K562 (cell line): ENCODE measurements at regions not wholly inside any gene's neighbourhood (a gene's known extent, or its start where the extent isn't known, plus 50 kb on each side); places are given as distances from the start of the nearest gene placed in this dataset.

ENCODE experiments used
- ATAC-seq: fragments of 200-7000 bp; cut with Tn5 transposase; 3 replicates; pipeline ENCODE4 v1.9.1; 2020; ENCODE audit warnings: moderate library complexity
- BruUV-seq: library from RNA; stranded (reverse); fragments of 400-500 nt; replicated peaks from 2 replicates; lab custom pipeline; 2021; lab: Mats Ljungman, UMichigan
- CTCF ChIA-PET: fragments of 300-600 bp; formaldehyde crosslinking; extraction: SDS; loops from one replicate; lab custom pipeline; 2021; ENCODE audit warnings: low intra/inter-chr PET ratio; lab: Yijun Ruan, JAX
- POLR2A ChIA-PET: fragments of 300-600, 350-650 bp; sonication (Branson Sonifier 250); formaldehyde crosslinking; extraction: SDS; loops from one replicate; lab custom pipeline; 2021; ENCODE audit warnings: antibody characterized with exemption, inconsistent platforms; lab: Yijun Ruan, JAX
- DNase-seq, 4 experiments: peaks; one replicate each; pipeline versions ENCODE4 v3.0.0 to v3.0.0-alpha.2; 2011 to 2018; ENCODE audit warnings: low spot score in 3 of 4, mixed read lengths in 3 of 4; ENCODE audit errors: extremely low read depth in 1 of 4
- FAIRE-seq: peaks from 2 replicates; lab custom pipeline; 2011; peaks lifted over from hg19 to GRCh38; lab: Jason Lieb, UNC
- H2AFZ ChIP-seq: 2 replicates; pipeline ENCODE4 v1.6.0; 2011; ENCODE audit warnings: low read depth, low read length, control low read depth, inconsistent platforms
- H3K27ac ChIP-seq: fragments of 200-600 bp; 3 replicates; pipeline ENCODE4 v1.8.0; 2011; ENCODE audit warnings: low read depth, mild to moderate bottlenecking, control low read depth, inconsistent platforms, low read length, moderate library complexity, mixed read lengths; ENCODE audit errors: extremely low read depth
- H3K27me3 ChIP-seq, 2 experiments: fragments of 300-600 bp in 1 of 2; 2 replicates in 1 of 2; 3 replicates in 1 of 2; pipeline versions ENCODE4 v1.6.0 to v1.8.0; 2011; ENCODE audit warnings: inconsistent platforms in 2 of 2, low read length in 2 of 2, mild to moderate bottlenecking in 1 of 2, mixed read lengths in 1 of 2, moderate library complexity in 1 of 2; ENCODE audit not compliant: control insufficient read depth in 2 of 2, insufficient read depth in 2 of 2
- H3K36me3 ChIP-seq: fragments of 300-600 bp; 3 replicates; pipeline ENCODE4 v1.8.0; 2011; ENCODE audit warnings: mild to moderate bottlenecking, low read length, inconsistent platforms; ENCODE audit not compliant: control insufficient read depth, insufficient read depth
- H3K4me1 ChIP-seq, 2 experiments: fragments of 200-600 bp in 1 of 2; replicated peaks in 1 of 2; 2 replicates in 1 of 2; 3 replicates in 1 of 2; pipeline versions ENCODE4 v1.5.1 to v1.8.0; 2011; ENCODE audit warnings: inconsistent platforms in 2 of 2, low read length in 2 of 2, mild to moderate bottlenecking in 1 of 2, mixed read lengths in 1 of 2, moderate library complexity in 1 of 2; ENCODE audit not compliant: control insufficient read depth in 2 of 2, insufficient read depth in 2 of 2
- H3K4me2 ChIP-seq: 2 replicates; pipeline ENCODE4 v1.6.1; 2011; ENCODE audit warnings: low read length, control low read depth, inconsistent platforms, mixed read lengths; ENCODE audit not compliant: insufficient read depth
- H3K4me3 ChIP-seq: fragments of 200-600 bp; sonication (generic), shearing (Covaris generic); 2 replicates; pipeline ENCODE4 v1.5.1; 2016; ENCODE audit warnings: control low read depth, inconsistent platforms
- H3K79me2 ChIP-seq: fragments of 200-600 bp; 3 replicates; pipeline ENCODE4 v1.8.0; 2011; ENCODE audit warnings: low read length, inconsistent platforms; ENCODE audit not compliant: control insufficient read depth, insufficient read depth
- H3K9ac ChIP-seq, 2 experiments: 2 replicates each; pipeline versions ENCODE4 v1.6.0 to v1.6.1; 2011; ENCODE audit warnings: low read depth in 2 of 2, low read length in 2 of 2, control low read depth in 1 of 2, inconsistent platforms in 1 of 2, mild to moderate bottlenecking in 1 of 2, mixed read lengths in 1 of 2; ENCODE audit not compliant: insufficient read depth in 1 of 2
- H3K9me1 ChIP-seq: one replicate; pipeline ENCODE4 v1.6.0; 2011; ENCODE audit warnings: inconsistent platforms, mild to moderate bottlenecking, low read length, moderate library complexity; ENCODE audit not compliant: control insufficient read depth, insufficient read depth
- H3K9me3 ChIP-seq: replicated peaks from 2 replicates; pipeline ENCODE4 v1.5.1; 2011; ENCODE audit warnings: low read depth, low read length, inconsistent platforms; ENCODE audit not compliant: control insufficient read depth, insufficient read depth
- H4K20me1 ChIP-seq: replicated peaks from 2 replicates; pipeline ENCODE4 v1.6.1; 2011; ENCODE audit warnings: low read length, inconsistent platforms, mixed read lengths; ENCODE audit not compliant: control insufficient read depth, insufficient read depth
- CREB1 ChIP-seq, 2 experiments: sonication (generic) in 1 of 2; formaldehyde crosslinking in 1 of 2; IDR thresholded peaks; 2 replicates each; pipeline versions ENCODE4 v1.6.1 to v1.8.0; 2012 to 2022; ENCODE audit warnings: inconsistent platforms in 1 of 2, mild to moderate bottlenecking in 1 of 2, missing genetic modification reagents in 1 of 2, moderate library complexity in 1 of 2
- DDX20 ChIP-seq: fragments of 450-650 bp; IDR thresholded peaks from 2 replicates; pipeline ENCODE4 v1.6.1; 2016; ENCODE audit warnings: missing genetic modification characterization, low read depth, mild to moderate bottlenecking, missing compliant biosample characterization, moderate library complexity
- EGR1 ChIP-seq: fragments of 450-650 bp; conservative IDR thresholded peaks from 2 replicates; pipeline ENCODE4 v1.6.1; 2017; ENCODE audit warnings: mild to moderate bottlenecking
- ID3 ChIP-seq, 2 experiments: fragments of 250-450 bp in 1 of 2; fragments of 450-650 bp in 1 of 2; sonication (Bioruptor Pico) in 1 of 2; IDR thresholded peaks; 2 replicates each; pipeline versions ENCODE4 v1.6.1 to v1.8.0; 2016 to 2021; ENCODE audit warnings: mild to moderate bottlenecking in 2 of 2, moderate library complexity in 2 of 2, missing compliant biosample characterization in 1 of 2, missing genetic modification characterization in 1 of 2
- KAT8 ChIP-seq: fragments of 450-650 bp; IDR thresholded peaks from 2 replicates; pipeline ENCODE4 v1.6.1; 2016; ENCODE audit warnings: low read depth, mild to moderate bottlenecking
- MBD1 ChIP-seq: fragments of 250-450 bp; sonication (Bioruptor Pico); IDR thresholded peaks from 2 replicates; pipeline ENCODE4 v1.8.0; 2022; ENCODE audit warnings: inconsistent platforms
- PRMT5 ChIP-seq: sonication (generic); formaldehyde crosslinking; IDR thresholded peaks from 2 replicates; pipeline ENCODE4 v1.5.0; 2020; ENCODE audit warnings: missing genetic modification reagents
- ZNF407 ChIP-seq: fragments of 450-650 bp; IDR thresholded peaks from 2 replicates; pipeline ENCODE4 v1.6.1; 2016; ENCODE audit warnings: low read depth
- ZNF780A ChIP-seq: fragments of 250-450 bp; sonication (Bioruptor Pico); IDR thresholded peaks from 2 replicates; pipeline ENCODE4 v1.5.0; 2021; ENCODE audit warnings: mild to moderate bottlenecking
- WGBS: fragments of 100-300 bp; shearing (Covaris generic); methylation state at CpG from one replicate; pipeline ENCODE4 v1.1.6; 2016; ENCODE audit warnings: low coverage, mixed read lengths; ENCODE audit not compliant: insufficient coverage; ENCODE audit errors: missing lambda C conversion rate; 5-methylcytosine and 5-hydroxymethylcytosine counted together
- in situ Hi-C: fragments of 300-500 bp; cut with MboI; formaldehyde crosslinking; loops from 4 replicates; pipeline ENCODE4 v1.15.0; 2018; ENCODE audit warnings: inconsistent platforms, mixed read lengths
- intact Hi-C: fragments of 100-400 bp; cut with micrococcal nuclease; formaldehyde crosslinking; loops from 2 replicates; pipeline ENCODE4 v1.14.2; 2022

- WGBS, result 0% methylated on average over 1 of the region's 3 CpGs
- POLR2A ChIA-PET, result no interaction called here
- in situ Hi-C loops, result no loop called here
These were observed 352.5 kb upstream of the NBEA start for GRCh38 chr13:34589581-34589980.

More at GRCh38 chr13:34589581-34589980, 352.5 kb upstream of the NBEA start:
- ATAC-seq, result no peak
- Histone ChIP-seq H3K9me1 (no peaks in the 10 kb centered on the region), H3K4me3 (no peak overlapping the region), H2AFZ (no peak overlapping the region), H3K4me2 (no peak overlapping the region), H3K36me3 (no peaks in the 10 kb centered on the region), H3K27me3 (no peaks in the 10 kb centered on the region), H3K9me3 (no peaks in the 10 kb centered on the region), H3K4me1 (no peaks in the 10 kb centered on the region), H4K20me1 (no peaks in the 10 kb centered on the region), H3K9ac (no peak overlapping the region), H3K27ac (no peak overlapping the region), H3K79me2 (no peaks in the 10 kb centered on the region)
- BruUV-seq, result no TSS peak
- TF ChIP-seq ZNF780A (CRISPR knock-in tag) (no peak), DDX20 (tag) (no peak), MBD1 (CRISPR knock-in tag) (no peak), EGR1 (no peak), ID3 (CRISPR knock-in tag; IDR thresholded peaks at IDR 0.05) (no peak), ID3 (tag; IDR thresholded peaks at IDR 0.05) (no peak), PRMT5 (no peak), CREB1 (IDR thresholded peaks at IDR 0.05) (no peak), CREB1 (CRISPR knock-in tag; IDR thresholded peaks at IDR 0.05) (no peak), KAT8 (no peak), ZNF407 (no peak)
- FAIRE-seq, result no peak
- CTCF ChIA-PET, result no interaction called here
- no peak for DNase-seq
- intact Hi-C loops, result no loop called here
